ENCODE measurements at regions not wholly inside any gene's neighbourhood (a gene's known extent, or its start where the extent isn't known, plus 50 kb on each side); places are given as distances from the start of the nearest gene placed in this dataset.

DNA sequence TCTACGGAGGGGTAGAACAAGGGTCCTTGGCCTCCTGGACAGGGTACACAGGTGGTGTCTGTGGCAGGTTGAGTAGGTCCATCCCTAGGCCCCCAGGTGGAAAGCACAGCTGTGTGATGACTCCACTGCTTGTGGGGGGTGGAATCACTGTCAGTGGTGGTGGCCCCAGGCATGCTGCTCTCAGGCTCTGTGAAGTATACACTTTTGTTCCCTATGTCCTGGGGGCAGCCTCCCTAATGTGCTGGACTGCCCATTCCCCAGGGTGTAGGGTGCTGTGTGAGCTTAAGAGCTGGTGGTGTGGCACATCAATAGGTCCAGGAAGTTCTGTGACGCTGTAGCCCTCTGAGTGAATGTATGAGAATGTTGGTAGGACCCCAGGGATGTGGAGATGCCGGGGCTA, 197.2 kb upstream of the SLC10A2 start:
- Histone ChIP-seq H3K27ac (no peak overlapping the region), H3K36me3 (no peaks in the 10 kb centered on the region), H3K27me3 (no peaks in the 10 kb centered on the region), H3K4me3 (no peak overlapping the region), H3K9me3 (peaks cover 0 to 4% (median 3%) of the 10 kb centered on the region in 4 donors), H3K4me1 (no peaks in the 10 kb centered on the region)
- intact Hi-C loops (cut with DNase I) = no loop called here
- WGBS, 2 donors = 73 to 88% methylated on average over 3 of the region's 3 CpGs
- TF ChIP-seq POLR2A (IDR thresholded peaks at IDR 0.05) = no peak
- TF ChIP-seq, protein P1, sequence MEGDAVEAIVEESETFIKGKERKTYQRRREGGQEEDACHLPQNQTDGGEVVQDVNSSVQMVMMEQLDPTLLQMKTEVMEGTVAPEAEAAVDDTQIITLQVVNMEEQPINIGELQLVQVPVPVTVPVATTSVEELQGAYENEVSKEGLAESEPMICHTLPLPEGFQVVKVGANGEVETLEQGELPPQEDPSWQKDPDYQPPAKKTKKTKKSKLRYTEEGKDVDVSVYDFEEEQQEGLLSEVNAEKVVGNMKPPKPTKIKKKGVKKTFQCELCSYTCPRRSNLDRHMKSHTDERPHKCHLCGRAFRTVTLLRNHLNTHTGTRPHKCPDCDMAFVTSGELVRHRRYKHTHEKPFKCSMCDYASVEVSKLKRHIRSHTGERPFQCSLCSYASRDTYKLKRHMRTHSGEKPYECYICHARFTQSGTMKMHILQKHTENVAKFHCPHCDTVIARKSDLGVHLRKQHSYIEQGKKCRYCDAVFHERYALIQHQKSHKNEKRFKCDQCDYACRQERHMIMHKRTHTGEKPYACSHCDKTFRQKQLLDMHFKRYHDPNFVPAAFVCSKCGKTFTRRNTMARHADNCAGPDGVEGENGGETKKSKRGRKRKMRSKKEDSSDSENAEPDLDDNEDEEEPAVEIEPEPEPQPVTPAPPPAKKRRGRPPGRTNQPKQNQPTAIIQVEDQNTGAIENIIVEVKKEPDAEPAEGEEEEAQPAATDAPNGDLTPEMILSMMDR (IDR thresholded peaks at IDR 0.05) = no peak
- no peak for TF ChIP-seq EP300 (IDR thresholded peaks at IDR 0.05)
- no peak for TF ChIP-seq POLR2AphosphoS5 (IDR thresholded peaks at IDR 0.05)
- no peak for DNase-seq

DNA sequence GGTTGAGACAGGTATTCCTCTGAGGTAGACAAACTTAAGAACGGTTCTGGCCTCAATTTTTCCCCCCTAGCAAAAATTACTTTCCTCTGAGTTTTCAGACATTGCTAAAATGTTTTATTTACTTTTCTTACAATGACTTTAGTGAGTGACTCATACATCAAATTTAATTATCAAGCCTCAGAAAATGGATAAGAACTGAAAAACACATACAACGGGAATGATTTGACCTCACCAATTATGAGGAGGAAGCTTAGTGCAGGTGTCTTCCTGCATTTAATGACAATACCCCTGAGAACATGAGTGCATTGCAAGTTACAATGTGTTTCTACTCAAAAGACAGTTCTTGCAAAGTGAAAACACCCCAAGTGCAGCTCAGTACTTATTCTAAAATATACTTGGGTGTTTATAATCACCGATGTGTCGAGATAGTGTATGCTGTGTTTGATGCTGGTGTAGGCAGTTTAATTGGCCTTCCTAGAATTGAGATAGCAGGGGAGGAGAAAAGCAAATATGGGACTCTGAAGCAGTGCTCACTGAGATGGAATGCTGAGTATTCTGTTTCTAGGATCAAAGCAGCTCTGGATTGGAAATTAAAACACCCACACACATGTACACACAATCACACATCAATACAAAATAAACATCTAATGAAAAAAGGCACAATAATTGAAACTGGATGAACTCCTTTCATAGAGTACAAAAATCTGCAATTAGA, 189.5 kb upstream of the SLC10A2 start:
- Histone ChIP-seq H3K4me3 (no peak overlapping the region), H3K9me3 (no peaks in the 10 kb centered on the region), H3K27ac (no peak overlapping the region), H3K27me3 (no peaks in the 10 kb centered on the region), H3K4me1 (no peaks in the 10 kb centered on the region), H3K36me3 (no peaks in the 10 kb centered on the region)
- intact Hi-C loops (cut with DNase I) = no loop called here
- TF ChIP-seq EP300 (IDR thresholded peaks at IDR 0.05) = no peak
- TF ChIP-seq POLR2A (IDR thresholded peaks at IDR 0.05) = no peak
- TF ChIP-seq, protein P1 (IDR thresholded peaks at IDR 0.05) = no peak
- no peak for TF ChIP-seq POLR2AphosphoS5 (IDR thresholded peaks at IDR 0.05)
- WGBS, 2 donors = 35 to 65% methylated on average over 4 of the region's 4 CpGs
- DNase-seq = no peak

DNA sequence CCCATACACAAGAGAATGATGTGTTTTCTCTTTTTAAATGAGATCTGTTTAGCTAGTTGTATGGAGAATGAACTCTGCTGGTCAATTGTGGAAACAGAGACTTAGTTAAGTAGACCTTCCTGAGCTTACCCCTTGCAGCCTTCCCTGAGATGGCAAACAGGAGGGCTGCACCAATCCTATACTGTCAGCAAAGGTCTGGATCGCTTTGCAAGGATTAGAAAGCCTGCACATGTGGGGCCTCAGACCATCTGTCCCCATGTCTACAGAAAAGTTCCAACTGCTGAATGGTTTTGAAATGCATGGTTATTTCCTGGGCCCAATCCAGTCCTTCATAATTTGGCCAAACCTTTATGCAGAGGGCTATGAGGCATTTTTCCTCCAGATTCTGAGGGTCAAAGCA, 183.9 kb upstream of the SLC10A2 start:
- TF ChIP-seq, protein P1 (IDR thresholded peaks at IDR 0.05) = no peak
- TF ChIP-seq EP300 (IDR thresholded peaks at IDR 0.05) (no peak), POLR2A (IDR thresholded peaks at IDR 0.05) (no peak), POLR2AphosphoS5 (IDR thresholded peaks at IDR 0.05) (no peak)
- Histone ChIP-seq H3K9me3 (no peaks in the 10 kb centered on the region), H3K27me3 (no peaks in the 10 kb centered on the region), H3K4me1 (no peaks in the 10 kb centered on the region), H3K36me3 (no peaks in the 10 kb centered on the region), H3K27ac (no peak overlapping the region), H3K4me3 (no peak overlapping the region)
- no peak for DNase-seq
- intact Hi-C loops (cut with DNase I) = no loop called here
- 89 to 92% methylated on average over 1 of the region's 1 CpG for WGBS, 2 donors

GRCh38 chr13:103246581-103247200, 180.5 kb upstream of the SLC10A2 start:
- no peaks in the 10 kb centered on the region for H3K4me1 ChIP-seq
- 90% methylated on average over 8 of the region's 8 CpGs for WGBS, 2 donors
- no peak overlapping the region for H3K4me3 ChIP-seq
- H3K36me3 ChIP-seq = no peaks in the 10 kb centered on the region
- intact Hi-C loops (cut with DNase I) = no loop called here
- H3K27me3 ChIP-seq = no peaks in the 10 kb centered on the region
- TF ChIP-seq POLR2A (IDR thresholded peaks at IDR 0.05) = no peak
- no peak for TF ChIP-seq EP300 (IDR thresholded peaks at IDR 0.05)
- no peak for TF ChIP-seq POLR2AphosphoS5 (IDR thresholded peaks at IDR 0.05)
- TF ChIP-seq, protein P1 (IDR thresholded peaks at IDR 0.05) = no peak
- DNase-seq = no peak
- H3K9me3 ChIP-seq = no peaks in the 10 kb centered on the region
- H3K27ac ChIP-seq = no peak overlapping the region
